HCT116 (cell line): ENCODE measurements at regions not wholly inside any gene's neighbourhood (a gene's known extent, or its start where the extent isn't known, plus 50 kb on each side); places are given as distances from the start of the nearest gene placed in this dataset.

Experiments used
- ATAC-seq: fragments of 200-7000 bp; cut with Tn5 transposase; 2 replicates; pipeline ENCODE4 v1.9.1; 2020; ENCODE audit warnings: mild to moderate bottlenecking, moderate library complexity
- BruUV-seq: library from RNA; stranded (reverse); fragments of 400-500 nt; replicated peaks from 2 replicates; lab custom pipeline; 2021; lab: Mats Ljungman, UMichigan
- CTCF ChIA-PET: fragments of 300-600 bp; sonication (Branson Sonifier 250); formaldehyde crosslinking; loops from one replicate; lab custom pipeline; 2021; ENCODE audit warnings: antibody characterized with exemption; lab: Charles Lee
- POLR2A ChIA-PET: fragments of 300-600, 350-600 bp; sonication (Branson Sonifier 250); formaldehyde crosslinking; loops from one replicate; lab custom pipeline; 2021; ENCODE audit warnings: antibody characterized with exemption; lab: Charles Lee
- RAD21 ChIA-PET, 2 experiments: fragments of 300-600 bp; sonication (Branson Sonifier 250); formaldehyde crosslinking; loops; one replicate each; lab custom pipeline; 2023; ENCODE audit warnings: low total read pairs in 2 of 2; ENCODE audit not compliant: uncharacterized antibody in 2 of 2, unreplicated experiment in 2 of 2, low non-redundant PET in 1 of 2; lab: Charles Lee
- DNase-seq: peaks from one replicate; pipeline ENCODE4 v3.0.0-alpha.2; 2010; ENCODE audit warnings: low read depth, low spot score
- H2AFZ ChIP-seq: fragments of 200-600 bp; shearing (Covaris generic), sonication (generic); 2 replicates; pipeline ENCODE4 v1.6.1; 2017; ENCODE audit warnings: low read depth, mixed run types, mixed read lengths, antibody characterized with exemption, low read length; ENCODE audit not compliant: poor library complexity, severe bottlenecking
- H3K27ac ChIP-seq: 2 replicates; pipeline ENCODE4 v1.5.1; 2012; ENCODE audit warnings: low read depth, low read length
- H3K27me3 ChIP-seq: fragments of 200-600 bp; sonication (generic); 2 replicates; pipeline ENCODE4 v1.6.1; 2016; ENCODE audit warnings: mixed run types, low read length, mixed read lengths; ENCODE audit not compliant: insufficient read depth
- H3K36me3 ChIP-seq, 2 experiments: fragments of 200-500 bp in 1 of 2; fragments of 200-600 bp in 1 of 2; sonication (Bioruptor generic) in 1 of 2; sonication (generic) in 1 of 2; 2 replicates each; pipeline versions ENCODE4 v1.5.1 to v1.6.1; 2014 to 2016; ENCODE audit warnings: low read length in 2 of 2, inconsistent platforms in 1 of 2, mixed read lengths in 1 of 2, mixed run types in 1 of 2; ENCODE audit not compliant: insufficient read depth in 2 of 2, control insufficient read depth in 1 of 2
- H3K4me1 ChIP-seq, 2 experiments: fragments of 200-600 bp in 1 of 2; sonication (generic) in 1 of 2; 2 replicates each; pipeline versions ENCODE4 v1.5.1 to v1.6.1; 2012 to 2017; ENCODE audit warnings: low read length in 2 of 2, inconsistent platforms in 1 of 2, mild to moderate bottlenecking in 1 of 2, mixed read lengths in 1 of 2, mixed run types in 1 of 2, moderate library complexity in 1 of 2; ENCODE audit not compliant: insufficient read depth in 2 of 2, control insufficient read depth in 1 of 2
- H3K4me2 ChIP-seq: fragments of 200-600 bp; sonication (generic); 2 replicates; pipeline ENCODE4 v1.6.1; 2017; ENCODE audit warnings: mixed run types, low read length, mixed read lengths
- H3K4me3 ChIP-seq, 2 experiments: fragments of 200-600 bp in 1 of 2; sonication (generic) in 1 of 2; replicated peaks in 1 of 2; 2 replicates each; pipeline ENCODE4 v1.5.1; 2011 to 2016; ENCODE audit warnings: low read length in 2 of 2, control low read depth in 1 of 2, low read depth in 1 of 2, mild to moderate bottlenecking in 1 of 2, mixed read lengths in 1 of 2, mixed run types in 1 of 2
- H3K79me2 ChIP-seq: fragments of 200-600 bp; sonication (generic); 2 replicates; pipeline ENCODE4 v1.6.1; 2017; ENCODE audit warnings: mild to moderate bottlenecking, mixed run types, low read length, moderate library complexity, mixed read lengths; ENCODE audit not compliant: insufficient read depth
- H3K9ac ChIP-seq: fragments of 200-600 bp; sonication (generic); 2 replicates; pipeline ENCODE4 v1.6.1; 2016; ENCODE audit warnings: low read length, mixed read lengths
- H3K9me2 ChIP-seq: fragments of 200-600 bp; sonication (generic), shearing (Covaris generic); 2 replicates; pipeline ENCODE4 v1.6.1; 2017; ENCODE audit warnings: mixed run types, mild to moderate bottlenecking, moderate library complexity; ENCODE audit not compliant: insufficient read depth
- H3K9me3 ChIP-seq, 2 experiments: fragments of 200-500 bp in 1 of 2; fragments of 200-600 bp in 1 of 2; sonication (Bioruptor generic) in 1 of 2; sonication (generic) in 1 of 2; 2 replicates each; pipeline ENCODE4 v1.6.1; 2014 to 2017; ENCODE audit warnings: low read length in 2 of 2, mixed read lengths in 2 of 2, inconsistent platforms in 1 of 2, low read depth in 1 of 2, mild to moderate bottlenecking in 1 of 2, mixed run types in 1 of 2, moderate library complexity in 1 of 2; ENCODE audit not compliant: control insufficient read depth in 1 of 2, insufficient read depth in 1 of 2
- H4K20me1 ChIP-seq: fragments of 200-600 bp; sonication (generic), shearing (Covaris generic); 2 replicates; pipeline ENCODE4 v1.6.1; 2017; ENCODE audit warnings: mixed run types, mild to moderate bottlenecking, moderate library complexity; ENCODE audit not compliant: insufficient read depth
- ATF3 ChIP-seq: IDR thresholded peaks from 2 replicates; pipeline ENCODE4 v1.6.1; 2012
- CBX3 ChIP-seq: IDR thresholded peaks from 2 replicates; pipeline ENCODE4 v1.6.1; 2012; ENCODE audit warnings: low read depth
- CTCF ChIP-seq, 3 experiments: fragments of 200-600 bp in 1 of 3; sonication (generic) in 1 of 3; IDR thresholded peaks in 2 of 3; conservative IDR thresholded peaks in 1 of 3; 2 replicates each; pipeline ENCODE4 v1.5.1; 2012 to 2017; ENCODE audit warnings: low read depth in 2 of 3, low read length in 2 of 3, antibody characterized with exemption in 1 of 3, borderline replicate concordance in 1 of 3, control low read depth in 1 of 3, mild to moderate bottlenecking in 1 of 3, mixed read lengths in 1 of 3, mixed run types in 1 of 3, moderate library complexity in 1 of 3; ENCODE audit not compliant: insufficient read depth in 1 of 3
- EGR1 ChIP-seq: IDR thresholded peaks from 2 replicates; pipeline ENCODE4 v1.6.1; 2012; ENCODE audit warnings: low read depth
- EZH2 ChIP-seq: fragments of 200-600 bp; sonication (generic); IDR thresholded peaks from 2 replicates; pipeline ENCODE4 v1.6.1; 2017; ENCODE audit warnings: antibody characterized with exemption, mixed run types
- FOSL1 ChIP-seq: IDR thresholded peaks from 2 replicates; pipeline ENCODE4 v1.6.1; 2012; ENCODE audit warnings: low read depth
- POLR2A ChIP-seq: IDR thresholded peaks from 2 replicates; pipeline ENCODE4 v1.7.0; 2011; ENCODE audit warnings: borderline replicate concordance; ENCODE audit not compliant: insufficient read depth, insufficient read length; ENCODE audit errors: extremely low read depth
- SIN3A ChIP-seq: IDR thresholded peaks from 2 replicates; pipeline ENCODE4 v1.6.1; 2012; ENCODE audit warnings: low read depth
- SRF ChIP-seq: IDR thresholded peaks from 2 replicates; pipeline ENCODE4 v1.6.1; 2012; ENCODE audit warnings: low read depth
- ZFX ChIP-seq: fragments of 450-650 bp; IDR thresholded peaks from 2 replicates; pipeline ENCODE4 v1.6.1; 2017
- ZNF274 ChIP-seq: fragments of 200-500 bp; sonication (Bioruptor generic); IDR thresholded peaks from 2 replicates; pipeline ENCODE4 v1.6.1; 2014; ENCODE audit warnings: mild to moderate bottlenecking, low read depth, low read length, inconsistent platforms
- intact Hi-C: fragments of 100-400 bp; cut with micrococcal nuclease; formaldehyde crosslinking; loops from 2 replicates; pipeline ENCODE4 v1.10.0; 2022
- TF ChIP-seq, protein P1 (sequence below): IDR thresholded peaks from 2 replicates; pipeline ENCODE4 v1.6.1; 2012
- TF ChIP-seq, protein P2 (sequence below): IDR thresholded peaks from 2 replicates; pipeline ENCODE4 v1.6.1; 2012; ENCODE audit warnings: low read depth

- intact Hi-C loops, result no loop called here
- H3K79me2 ChIP-seq, result no peaks in the 10 kb centered on the region
- TF ChIP-seq FOSL1 (no peak), SIN3A (no peak), ZFX (no peak), ATF3 (no peak), ZNF274 (no peak), POLR2A (no peak), CTCF (IDR thresholded peaks at IDR 0.05 in 2 of 3, conservative IDR thresholded peaks at IDR 0.05 in 1 of 3; ENCODE audit: borderline replicate concordance in 1 of 3, insufficient read depth in 1 of 3, low read depth in 2 of 3, low read length in 2 of 3) (no peak)
- TF ChIP-seq, protein P1, sequence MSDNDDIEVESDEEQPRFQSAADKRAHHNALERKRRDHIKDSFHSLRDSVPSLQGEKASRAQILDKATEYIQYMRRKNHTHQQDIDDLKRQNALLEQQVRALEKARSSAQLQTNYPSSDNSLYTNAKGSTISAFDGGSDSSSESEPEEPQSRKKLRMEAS, result no peak
- H3K4me1 ChIP-seq, result no peaks in the 10 kb centered on the region
- H3K27me3 ChIP-seq, result no peaks in the 10 kb centered on the region
- no peak for DNase-seq
- H3K36me3 ChIP-seq, result no peaks in the 10 kb centered on the region
- ATAC-seq, result no peak
- H3K9me3 ChIP-seq, result no peaks in the 10 kb centered on the region; a peak in 2 of 4 replicates
- no peak overlapping the region for H3K9ac ChIP-seq
- H3K4me2 ChIP-seq, result no peak overlapping the region
- H3K4me3 ChIP-seq, result no peak overlapping the region
- ChIA-PET POLR2A (no interaction called here), RAD21 (no interaction called here), CTCF (no interaction called here)
- no peak overlapping the region for H3K27ac ChIP-seq
- no peak overlapping the region for H2AFZ ChIP-seq
- BruUV-seq, result no TSS peak
- no peaks in the 10 kb centered on the region for H3K9me2 ChIP-seq
- H4K20me1 ChIP-seq, result no peaks in the 10 kb centered on the region
Measured at GRCh38 chr2:126406267-126406666, 249.7 kb upstream of the GYPC start.

DNA sequence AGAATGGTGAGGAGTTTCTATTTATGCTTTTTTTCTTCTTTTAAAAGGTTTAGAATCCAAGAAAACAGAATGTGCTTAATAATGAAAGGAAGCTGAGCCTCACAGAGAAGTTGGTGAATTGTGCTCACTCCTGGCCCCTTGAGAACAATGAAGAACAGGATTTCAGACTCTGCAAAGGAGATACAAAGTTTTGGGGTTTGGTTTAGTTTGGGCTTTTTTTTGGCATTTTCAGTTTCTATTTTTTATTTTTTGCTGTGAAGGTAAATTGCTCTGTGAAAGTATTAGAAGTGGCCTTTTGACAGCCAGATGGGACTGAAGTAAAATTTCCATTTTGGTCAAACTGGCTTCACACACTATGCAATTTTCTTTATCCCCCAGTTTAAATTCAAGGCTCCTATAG is 247.3 kb upstream of the GYPC start:
- no TSS peak for BruUV-seq
- no peak for TF ChIP-seq SRF
- no peak for TF ChIP-seq CTCF (IDR thresholded peaks at IDR 0.05 in 2 of 3, conservative IDR thresholded peaks at IDR 0.05 in 1 of 3; ENCODE audit: borderline replicate concordance in 1 of 3, insufficient read depth in 1 of 3, low read depth in 2 of 3, low read length in 2 of 3)
- no peak for TF ChIP-seq POLR2A
- TF ChIP-seq, protein P2, sequence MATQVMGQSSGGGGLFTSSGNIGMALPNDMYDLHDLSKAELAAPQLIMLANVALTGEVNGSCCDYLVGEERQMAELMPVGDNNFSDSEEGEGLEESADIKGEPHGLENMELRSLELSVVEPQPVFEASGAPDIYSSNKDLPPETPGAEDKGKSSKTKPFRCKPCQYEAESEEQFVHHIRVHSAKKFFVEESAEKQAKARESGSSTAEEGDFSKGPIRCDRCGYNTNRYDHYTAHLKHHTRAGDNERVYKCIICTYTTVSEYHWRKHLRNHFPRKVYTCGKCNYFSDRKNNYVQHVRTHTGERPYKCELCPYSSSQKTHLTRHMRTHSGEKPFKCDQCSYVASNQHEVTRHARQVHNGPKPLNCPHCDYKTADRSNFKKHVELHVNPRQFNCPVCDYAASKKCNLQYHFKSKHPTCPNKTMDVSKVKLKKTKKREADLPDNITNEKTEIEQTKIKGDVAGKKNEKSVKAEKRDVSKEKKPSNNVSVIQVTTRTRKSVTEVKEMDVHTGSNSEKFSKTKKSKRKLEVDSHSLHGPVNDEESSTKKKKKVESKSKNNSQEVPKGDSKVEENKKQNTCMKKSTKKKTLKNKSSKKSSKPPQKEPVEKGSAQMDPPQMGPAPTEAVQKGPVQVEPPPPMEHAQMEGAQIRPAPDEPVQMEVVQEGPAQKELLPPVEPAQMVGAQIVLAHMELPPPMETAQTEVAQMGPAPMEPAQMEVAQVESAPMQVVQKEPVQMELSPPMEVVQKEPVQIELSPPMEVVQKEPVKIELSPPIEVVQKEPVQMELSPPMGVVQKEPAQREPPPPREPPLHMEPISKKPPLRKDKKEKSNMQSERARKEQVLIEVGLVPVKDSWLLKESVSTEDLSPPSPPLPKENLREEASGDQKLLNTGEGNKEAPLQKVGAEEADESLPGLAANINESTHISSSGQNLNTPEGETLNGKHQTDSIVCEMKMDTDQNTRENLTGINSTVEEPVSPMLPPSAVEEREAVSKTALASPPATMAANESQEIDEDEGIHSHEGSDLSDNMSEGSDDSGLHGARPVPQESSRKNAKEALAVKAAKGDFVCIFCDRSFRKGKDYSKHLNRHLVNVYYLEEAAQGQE, result no peak
- TF ChIP-seq ZNF274, result no peak
- no peak for TF ChIP-seq ZFX
- no peak for TF ChIP-seq EGR1
- no peak for TF ChIP-seq CBX3
- TF ChIP-seq EZH2, result no peak
- no peak for TF ChIP-seq FOSL1

More for the DNA sequence above, 247.3 kb upstream of the GYPC start:
- H3K79me2 ChIP-seq, result no peaks in the 10 kb centered on the region
- intact Hi-C loops, result no loop called here
- POLR2A ChIA-PET, result no interaction called here
- no peak overlapping the region for H3K4me2 ChIP-seq
- no peak overlapping the region for H3K27ac ChIP-seq
- H3K9me2 ChIP-seq, result no peaks in the 10 kb centered on the region
- no peaks in the 10 kb centered on the region; a peak in 2 of 4 replicates for H3K9me3 ChIP-seq
- H3K4me1 ChIP-seq, result no peaks in the 10 kb centered on the region
- ATAC-seq (no peak), DNase-seq (no peak)
- H3K4me3 ChIP-seq, result no peak overlapping the region
- RAD21 ChIA-PET, result no interaction called here
- no peak overlapping the region for H3K9ac ChIP-seq
- H3K27me3 ChIP-seq, result no peaks in the 10 kb centered on the region
- H3K36me3 ChIP-seq, result no peaks in the 10 kb centered on the region
- no peaks in the 10 kb centered on the region for H4K20me1 ChIP-seq
- CTCF ChIA-PET, result no interaction called here
- H2AFZ ChIP-seq, result no peak overlapping the region
